ENCODE measurements at regions not wholly inside any gene's neighbourhood (a gene's known extent, or its start where the extent isn't known, plus 50 kb on each side); places are given as distances from the start of the nearest gene placed in this dataset.

GRCh38 chrX:74242050-74242449 is 61.9 kb upstream of the ZCCHC13 start:
- TF ChIP-seq TAF1 (IDR thresholded peaks at IDR 0.05; ENCODE audit: borderline replicate concordance, insufficient read depth, low read length), result no peak
- no peak for TF ChIP-seq SIN3A (IDR thresholded peaks at IDR 0.05; ENCODE audit: borderline replicate concordance, insufficient read depth, low read length)
- no peak for TF ChIP-seq POLR2AphosphoS5 (IDR thresholded peaks at IDR 0.05; ENCODE audit: low read depth, low read length)
- TF ChIP-seq REST (IDR thresholded peaks at IDR 0.05; ENCODE audit: insufficient read depth in 1 of 2, low read depth in 2 of 2, low read length in 2 of 2), result no peak
- no peak for TF ChIP-seq FOXP2 (optimal IDR thresholded peaks at IDR 0.05; ENCODE audit: borderline replicate concordance, extremely low read depth, extremely low read length, insufficient read depth)
